SK-N-SH (cell line): ENCODE measurements at regions not wholly inside any gene's neighbourhood (a gene's known extent, or its start where the extent isn't known, plus 50 kb on each side); places are given as distances from the start of the nearest gene placed in this dataset.

Experiments used
- CTCF ChIA-PET: fragments of 300-600, 350-600 bp; formaldehyde crosslinking; extraction: SDS; loops from one replicate; lab custom pipeline; 2021; lab: Yijun Ruan, JAX
- POLR2A ChIA-PET: fragments of 350-600 bp; sonication (Branson Sonifier 250); formaldehyde crosslinking; extraction: SDS; loops from one replicate; lab custom pipeline; 2020; ENCODE audit warnings: antibody characterized with exemption, inconsistent platforms; lab: Yijun Ruan, JAX
- DNase-seq: peaks from one replicate; pipeline ENCODE4 v3.0.0; 2012
- H2AFZ ChIP-seq: fragments of 200-600 bp; sonication (generic); 2 replicates; pipeline ENCODE4 v1.8.1; 2016; ENCODE audit warnings: antibody characterized with exemption, mild to moderate bottlenecking, low read depth
- H3F3A ChIP-seq: fragments of 200-600 bp; sonication (generic); replicated peaks from 2 replicates; pipeline ENCODE3; 2016; ENCODE audit warnings: antibody characterized with exemption, mild to moderate bottlenecking; ENCODE audit not compliant: insufficient read depth
- H3K27ac ChIP-seq, 2 experiments: fragments of 200-500 bp in 1 of 2; fragments of 200-600 bp in 1 of 2; sonication (Bioruptor generic) in 1 of 2; sonication (generic), shearing (Covaris generic) in 1 of 2; 2 replicates each; pipeline versions ENCODE4 v1.5.1 to v1.6.1; 2014 to 2016; ENCODE audit warnings: low read depth in 2 of 2, inconsistent platforms in 1 of 2, low read length in 1 of 2, mild to moderate bottlenecking in 1 of 2, mixed read lengths in 1 of 2
- H3K27me3 ChIP-seq: fragments of 200-600 bp; sonication (generic), shearing (Covaris generic); 2 replicates; pipeline ENCODE4 v1.6.1; 2016; ENCODE audit warnings: mixed run types; ENCODE audit not compliant: insufficient read depth
- H3K36me3 ChIP-seq, 2 experiments: fragments of 200-500 bp in 1 of 2; fragments of 200-600 bp in 1 of 2; sonication (Bioruptor generic) in 1 of 2; sonication (generic) in 1 of 2; replicated peaks in 1 of 2; 2 replicates each; pipeline versions ENCODE3 to v1.5.1; 2014 to 2016; ENCODE audit warnings: low read length in 1 of 2, mild to moderate bottlenecking in 1 of 2; ENCODE audit not compliant: insufficient read depth in 2 of 2, control insufficient read depth in 1 of 2
- H3K4me1 ChIP-seq, 2 experiments: fragments of 200-500 bp in 1 of 2; fragments of 200-600 bp in 1 of 2; sonication (Bioruptor generic) in 1 of 2; sonication (generic), shearing (Covaris generic) in 1 of 2; 2 replicates each; pipeline versions ENCODE4 v1.5.1 to v1.6.1; 2014 to 2016; ENCODE audit warnings: low read depth in 1 of 2, low read length in 1 of 2, mixed run types in 1 of 2; ENCODE audit not compliant: insufficient read depth in 2 of 2, control insufficient read depth in 1 of 2
- H3K4me2 ChIP-seq: fragments of 200-600 bp; sonication (generic), shearing (Covaris generic); 2 replicates; pipeline ENCODE4 v1.6.1; 2017; ENCODE audit warnings: mixed run types
- H3K4me3 ChIP-seq, 2 experiments: fragments of 200-500 bp in 1 of 2; fragments of 200-600 bp in 1 of 2; sonication (Bioruptor generic) in 1 of 2; sonication (generic), shearing (Covaris generic) in 1 of 2; 2 replicates each; pipeline versions ENCODE4 v1.5.1 to v1.8.1; 2014 to 2016; ENCODE audit warnings: low read depth in 2 of 2, inconsistent platforms in 1 of 2, low read length in 1 of 2, mild to moderate bottlenecking in 1 of 2, mixed read lengths in 1 of 2, moderate library complexity in 1 of 2
- H3K79me2 ChIP-seq: fragments of 200-600 bp; sonication (generic); 2 replicates; pipeline ENCODE4 v1.8.1; 2017; ENCODE audit warnings: mild to moderate bottlenecking; ENCODE audit not compliant: insufficient read depth
- H3K9ac ChIP-seq: fragments of 200-600 bp; sonication (generic); 2 replicates; pipeline ENCODE4 v1.6.1; 2017; ENCODE audit warnings: mixed run types
- H3K9me2 ChIP-seq: fragments of 200-600 bp; sonication (generic); 2 replicates; pipeline ENCODE4 v1.6.1; 2017; ENCODE audit warnings: mixed run types
- H3K9me3 ChIP-seq: fragments of 200-600 bp; sonication (generic); 2 replicates; pipeline ENCODE4 v1.6.1; 2017; ENCODE audit warnings: mixed run types, mild to moderate bottlenecking, moderate library complexity
- H4K20me1 ChIP-seq: fragments of 200-600 bp; sonication (generic); 2 replicates; pipeline ENCODE4 v1.6.1; 2017; ENCODE audit warnings: mild to moderate bottlenecking, mixed run types; ENCODE audit not compliant: insufficient read depth
- FOXJ3 ChIP-seq: sonication (generic); formaldehyde crosslinking; IDR thresholded peaks from 2 replicates; pipeline ENCODE4 v1.5.1; 2020; ENCODE audit warnings: mild to moderate bottlenecking, missing genetic modification reagents
- FOXM1 ChIP-seq: IDR thresholded peaks from 2 replicates; pipeline ENCODE4 v1.4.0; 2012; ENCODE audit warnings: low read depth, mild to moderate bottlenecking
- GATA2 ChIP-seq: sonication (generic); formaldehyde crosslinking; IDR thresholded peaks from 2 replicates; pipeline ENCODE4 v1.5.0; 2020; ENCODE audit warnings: mild to moderate bottlenecking, missing genetic modification reagents
- JUND ChIP-seq: IDR thresholded peaks from 2 replicates; pipeline ENCODE4 v1.4.0; 2012
- MAX ChIP-seq: IDR thresholded peaks from 2 replicates; pipeline ENCODE4 v1.4.0; 2012; ENCODE audit warnings: low read depth
- MEF2A ChIP-seq: IDR thresholded peaks from 2 replicates; pipeline ENCODE4 v1.4.0; 2012; ENCODE audit warnings: low read depth, borderline replicate concordance
- NRF1 ChIP-seq: IDR thresholded peaks from 2 replicates; pipeline ENCODE4 v1.6.1; 2012; ENCODE audit warnings: low read depth, mild to moderate bottlenecking, low read length
- RFX5 ChIP-seq: IDR thresholded peaks from 2 replicates; pipeline ENCODE4 v1.6.1; 2012; ENCODE audit warnings: mild to moderate bottlenecking, improper control_type of control experiment, low read length
- RXRA ChIP-seq: IDR thresholded peaks from 2 replicates; pipeline ENCODE4 v1.4.0; 2012; ENCODE audit warnings: low read depth, mild to moderate bottlenecking, borderline replicate concordance
- TCF12 ChIP-seq: IDR thresholded peaks from 2 replicates; pipeline ENCODE4 v1.4.0; 2012
- TEAD4 ChIP-seq: IDR thresholded peaks from 2 replicates; pipeline ENCODE4 v1.4.0; 2012; ENCODE audit warnings: mild to moderate bottlenecking, borderline replicate concordance; ENCODE audit not compliant: insufficient read depth
- USF2 ChIP-seq: fragments of 150-350 bp; IDR thresholded peaks from 2 replicates; pipeline ENCODE4 v1.6.1; 2017; ENCODE audit warnings: antibody characterized with exemption, low read length, low read depth, borderline replicate concordance
- YY1 ChIP-seq: IDR thresholded peaks from 2 replicates; pipeline ENCODE4 v1.4.0; 2012; ENCODE audit warnings: low read depth, mild to moderate bottlenecking
- ZBTB33 ChIP-seq: IDR thresholded peaks from 2 replicates; pipeline ENCODE4 v1.4.0; 2012; ENCODE audit warnings: low read depth, borderline replicate concordance
- WGBS: methylation state at CpG from one replicate; pipeline ENCODE4 v1.1.6; 2017; ENCODE audit warnings: low lambda C conversion rate; 5-methylcytosine and 5-hydroxymethylcytosine counted together
- TF ChIP-seq, protein P1 (sequence below): IDR thresholded peaks from 2 replicates; pipeline ENCODE4 v1.4.0; 2012; ENCODE audit warnings: low read depth, borderline replicate concordance
- TF ChIP-seq, protein P2 (sequence below): fragments of 150-350 bp; IDR thresholded peaks from 2 replicates; pipeline ENCODE4 v1.6.1; 2016; ENCODE audit warnings: mild to moderate bottlenecking, low read depth, low read length
- TF ChIP-seq, protein P3 (sequence below): IDR thresholded peaks from 2 replicates; pipeline ENCODE4 v1.6.1; 2012; ENCODE audit warnings: mild to moderate bottlenecking, low read depth, low read length, moderate library complexity

- DNase-seq, result no peak
- H3K27ac ChIP-seq, result no peak overlapping the region
- H3K4me1 ChIP-seq, result peaks cover 0 to 3% of the 10 kb centered on the region in 2 experiments; a peak in 1 of 4 replicates
- H3K27me3 ChIP-seq, result no peaks in the 10 kb centered on the region
- no peak overlapping the region for H3K4me2 ChIP-seq
- H4K20me1 ChIP-seq, result no peaks in the 10 kb centered on the region
- no peaks in the 10 kb centered on the region for H3F3A ChIP-seq
- no peaks in the 10 kb centered on the region for H3K9me2 ChIP-seq
- no peak overlapping the region for H3K9ac ChIP-seq
- 11% methylated on average over 1 of the region's 1 CpG for WGBS
- no peak overlapping the region for H3K4me3 ChIP-seq
- no peaks in the 10 kb centered on the region for H3K79me2 ChIP-seq
- TF ChIP-seq TEAD4 (no peak), YY1 (no peak), NRF1 (no peak), MEF2A (no peak), USF2 (no peak), FOXJ3 (CRISPR knock-in tag) (no peak), MAX (no peak), TCF12 (no peak), RFX5 (no peak), FOXM1 (no peak), ZBTB33 (no peak), JUND (no peak), GATA2 (no peak), RXRA (no peak)
- TF ChIP-seq, protein P1, sequence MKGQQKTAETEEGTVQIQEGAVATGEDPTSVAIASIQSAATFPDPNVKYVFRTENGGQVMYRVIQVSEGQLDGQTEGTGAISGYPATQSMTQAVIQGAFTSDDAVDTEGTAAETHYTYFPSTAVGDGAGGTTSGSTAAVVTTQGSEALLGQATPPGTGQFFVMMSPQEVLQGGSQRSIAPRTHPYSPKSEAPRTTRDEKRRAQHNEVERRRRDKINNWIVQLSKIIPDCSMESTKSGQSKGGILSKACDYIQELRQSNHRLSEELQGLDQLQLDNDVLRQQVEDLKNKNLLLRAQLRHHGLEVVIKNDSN, result no peak
- TF ChIP-seq, protein P2, sequence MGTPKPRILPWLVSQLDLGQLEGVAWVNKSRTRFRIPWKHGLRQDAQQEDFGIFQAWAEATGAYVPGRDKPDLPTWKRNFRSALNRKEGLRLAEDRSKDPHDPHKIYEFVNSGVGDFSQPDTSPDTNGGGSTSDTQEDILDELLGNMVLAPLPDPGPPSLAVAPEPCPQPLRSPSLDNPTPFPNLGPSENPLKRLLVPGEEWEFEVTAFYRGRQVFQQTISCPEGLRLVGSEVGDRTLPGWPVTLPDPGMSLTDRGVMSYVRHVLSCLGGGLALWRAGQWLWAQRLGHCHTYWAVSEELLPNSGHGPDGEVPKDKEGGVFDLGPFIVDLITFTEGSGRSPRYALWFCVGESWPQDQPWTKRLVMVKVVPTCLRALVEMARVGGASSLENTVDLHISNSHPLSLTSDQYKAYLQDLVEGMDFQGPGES, result no peak
- TF ChIP-seq, protein P3, sequence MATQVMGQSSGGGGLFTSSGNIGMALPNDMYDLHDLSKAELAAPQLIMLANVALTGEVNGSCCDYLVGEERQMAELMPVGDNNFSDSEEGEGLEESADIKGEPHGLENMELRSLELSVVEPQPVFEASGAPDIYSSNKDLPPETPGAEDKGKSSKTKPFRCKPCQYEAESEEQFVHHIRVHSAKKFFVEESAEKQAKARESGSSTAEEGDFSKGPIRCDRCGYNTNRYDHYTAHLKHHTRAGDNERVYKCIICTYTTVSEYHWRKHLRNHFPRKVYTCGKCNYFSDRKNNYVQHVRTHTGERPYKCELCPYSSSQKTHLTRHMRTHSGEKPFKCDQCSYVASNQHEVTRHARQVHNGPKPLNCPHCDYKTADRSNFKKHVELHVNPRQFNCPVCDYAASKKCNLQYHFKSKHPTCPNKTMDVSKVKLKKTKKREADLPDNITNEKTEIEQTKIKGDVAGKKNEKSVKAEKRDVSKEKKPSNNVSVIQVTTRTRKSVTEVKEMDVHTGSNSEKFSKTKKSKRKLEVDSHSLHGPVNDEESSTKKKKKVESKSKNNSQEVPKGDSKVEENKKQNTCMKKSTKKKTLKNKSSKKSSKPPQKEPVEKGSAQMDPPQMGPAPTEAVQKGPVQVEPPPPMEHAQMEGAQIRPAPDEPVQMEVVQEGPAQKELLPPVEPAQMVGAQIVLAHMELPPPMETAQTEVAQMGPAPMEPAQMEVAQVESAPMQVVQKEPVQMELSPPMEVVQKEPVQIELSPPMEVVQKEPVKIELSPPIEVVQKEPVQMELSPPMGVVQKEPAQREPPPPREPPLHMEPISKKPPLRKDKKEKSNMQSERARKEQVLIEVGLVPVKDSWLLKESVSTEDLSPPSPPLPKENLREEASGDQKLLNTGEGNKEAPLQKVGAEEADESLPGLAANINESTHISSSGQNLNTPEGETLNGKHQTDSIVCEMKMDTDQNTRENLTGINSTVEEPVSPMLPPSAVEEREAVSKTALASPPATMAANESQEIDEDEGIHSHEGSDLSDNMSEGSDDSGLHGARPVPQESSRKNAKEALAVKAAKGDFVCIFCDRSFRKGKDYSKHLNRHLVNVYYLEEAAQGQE, result no peak
- TF ChIP-seq, all 33 proteins: peak for 0
- 0 out of 2 replicates have a peak, but pooled peaks cover 5% of the 10 kb centered on the region for H3K9me3 ChIP-seq
- H3K36me3 ChIP-seq, result no peaks in the 10 kb centered on the region
- ChIA-PET POLR2A (no interaction called here), CTCF (no interaction called here)
- no peak overlapping the region for H2AFZ ChIP-seq
These were observed 1518.7 kb upstream of the WWC1 start for GRCh38 chr5:166772770-166773169.
